HG02763 (cell line): ENCODE measurements at regions not wholly inside any gene's neighbourhood (a gene's known extent, or its start where the extent isn't known, plus 50 kb on each side); places are given as distances from the start of the nearest gene placed in this dataset.
"Not testable (repeated sequence)": the region's sequence is repeated elsewhere in the genome, so short reads cannot be mapped to it uniquely, and the experiment has no call there.

Experiments used
- ATAC-seq: cut with Tn5 transposase; IDR thresholded peaks from one replicate; pipeline ENCODE4 v1.9.1; 2021; ENCODE audit warnings: mild to moderate bottlenecking, moderate library complexity; ENCODE audit not compliant: unreplicated experiment

DNA sequence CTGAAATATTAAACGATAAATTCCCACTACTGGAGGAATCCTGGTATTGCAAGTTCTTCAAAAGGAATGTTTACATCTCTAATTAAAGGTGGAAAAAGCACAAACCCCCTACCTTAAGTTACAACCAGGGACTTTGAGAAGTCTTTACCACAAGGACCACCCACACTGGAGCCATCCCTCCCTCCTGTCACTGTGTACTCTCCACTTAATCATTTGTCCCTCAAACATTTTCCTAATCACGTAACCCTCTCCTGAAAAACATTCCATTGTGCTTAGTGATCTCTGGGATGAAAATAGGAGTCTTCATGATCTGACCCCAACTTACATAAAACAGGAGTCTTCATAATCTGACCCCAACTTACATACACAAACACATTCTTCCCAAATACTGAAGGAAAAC, 85.7 kb downstream of the SUCLG1 start:
- no peak for ATAC-seq

GRCh38 chr2:84362541-84362940, 96.5 kb downstream of the SUCLG1 start:
- ATAC-seq: no peak

GRCh38 chr2:84338069-84338468, 121.0 kb downstream of the SUCLG1 start:
- no peak for ATAC-seq

GRCh38 chr2:84327645-84328249, 131.3 kb downstream of the SUCLG1 start:
- ATAC-seq: no peak

DNA sequence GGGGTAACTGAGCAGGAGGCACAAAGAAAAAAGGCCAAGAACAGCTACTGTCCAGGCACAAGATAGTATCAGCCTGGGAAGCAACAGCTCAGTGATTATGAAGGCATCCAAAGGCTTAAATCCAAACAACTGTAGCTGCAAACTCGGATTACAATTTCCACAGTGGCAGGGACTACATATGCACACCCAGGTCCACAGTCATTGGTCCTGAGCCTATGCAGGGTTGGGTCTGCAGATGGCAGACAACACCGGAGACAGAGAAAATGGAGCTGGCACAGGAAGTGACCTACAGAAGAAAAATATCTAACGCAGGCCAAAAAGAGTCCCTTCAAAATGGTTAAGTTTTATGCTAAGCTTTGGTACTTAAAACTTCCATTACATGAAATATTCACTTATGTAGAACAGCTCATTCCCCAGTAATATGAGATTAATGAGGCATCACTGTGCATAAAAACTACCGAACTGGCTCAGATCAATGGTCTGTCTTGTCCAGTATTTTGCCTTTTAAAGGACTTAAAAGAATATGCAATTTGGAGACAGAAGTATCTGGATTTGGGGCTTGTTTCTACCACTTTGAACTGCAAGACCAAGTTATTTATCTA, 132.1 kb downstream of the SUCLG1 start:
- ATAC-seq: no peak

DNA sequence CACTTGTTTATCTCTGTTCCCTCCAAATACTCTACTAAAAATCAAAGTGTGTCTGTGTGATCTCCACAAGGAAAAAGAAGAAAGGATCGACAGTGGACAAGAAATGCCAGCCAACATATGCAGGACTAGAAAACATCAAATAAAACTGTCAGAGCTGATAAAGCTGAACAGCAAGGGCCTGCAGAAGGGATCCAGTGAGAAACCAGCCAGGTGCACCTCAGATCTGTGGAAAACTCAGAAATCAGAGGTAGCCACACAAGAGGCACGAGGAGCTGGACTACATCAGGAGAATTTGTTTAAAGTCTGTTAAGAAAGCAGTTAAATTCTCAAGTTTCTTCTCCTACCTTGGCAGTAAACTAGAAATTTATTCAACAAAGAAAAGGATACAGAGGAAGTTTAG, 135.2 kb downstream of the SUCLG1 start:
- ATAC-seq: no peak

DNA sequence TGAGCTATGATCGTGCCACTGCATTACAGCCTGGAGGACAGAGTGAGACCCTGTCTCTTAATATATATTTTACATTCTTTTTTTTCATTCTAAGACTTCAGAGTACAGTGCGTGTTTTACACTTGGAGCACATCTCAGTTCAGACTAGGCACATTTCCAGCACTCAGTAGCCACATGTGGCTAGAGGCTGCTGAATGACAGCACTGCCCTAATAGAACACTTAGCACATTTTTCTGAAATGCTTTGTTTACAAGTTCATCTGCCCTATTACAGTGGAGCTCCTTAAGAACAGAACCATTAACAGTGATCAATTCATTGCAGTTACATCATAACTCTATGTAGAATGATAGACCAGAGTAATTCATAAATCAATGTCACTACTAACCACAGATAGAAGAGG, 138.1 kb downstream of the SUCLG1 start:
- no peak for ATAC-seq

GRCh38 chr2:84319581-84319980, 139.5 kb downstream of the SUCLG1 start:
- ATAC-seq: no peak

GRCh38 chr2:84317135-84317534, 141.9 kb downstream of the SUCLG1 start:
- ATAC-seq: no peak

- peak; percentile 96 for ATAC-seq
These were observed 144.2 kb downstream of the SUCLG1 start for GRCh38 chr2:84314901-84315330.

DNA sequence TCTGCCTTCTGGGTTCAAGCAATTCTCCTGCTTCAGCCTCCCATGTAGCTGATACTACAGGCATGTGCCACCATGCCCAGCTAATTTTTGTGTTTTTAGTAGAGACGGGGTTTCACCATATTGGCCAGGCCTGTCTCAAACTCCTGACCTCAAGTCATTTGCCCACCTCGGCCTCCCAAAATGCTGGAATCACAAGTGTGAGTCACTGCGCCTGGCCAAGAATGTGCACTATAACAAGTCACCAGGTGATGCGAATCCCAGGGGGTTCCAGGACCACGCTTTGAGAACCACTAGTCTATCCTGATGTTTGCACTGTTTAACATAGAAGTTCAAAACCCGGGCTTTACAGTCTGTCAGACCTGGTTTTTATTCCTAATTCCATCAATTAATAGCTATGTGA, 144.8 kb downstream of the SUCLG1 start:
- no peak for ATAC-seq

GRCh38 chr2:84309281-84309680, 149.8 kb downstream of the SUCLG1 start:
- no peak for ATAC-seq

DNA sequence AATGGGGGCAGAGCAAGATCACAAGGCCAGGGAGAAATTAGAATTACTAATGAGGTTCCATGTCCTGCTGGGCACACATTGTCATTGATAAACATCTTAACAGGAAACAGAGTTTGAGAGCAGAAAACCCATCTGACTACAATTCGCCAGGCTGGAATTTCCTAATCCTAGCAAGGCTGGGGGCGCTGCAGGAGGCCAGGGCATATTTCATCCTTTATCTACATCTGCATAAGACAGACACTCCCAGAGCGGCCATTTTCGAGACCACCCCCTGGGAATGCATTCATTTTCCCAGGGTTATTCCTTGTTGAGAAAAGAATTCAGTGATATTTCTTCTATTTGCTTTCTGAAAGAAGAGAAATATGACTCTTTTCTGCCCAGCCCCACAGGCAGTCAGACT, 152.7 kb downstream of the SUCLG1 start:
- no peak for ATAC-seq

GRCh38 chr2:84302513-84303412, 156.3 kb downstream of the SUCLG1 start:
- peak; percentile 97 for ATAC-seq

GRCh38 chr2:84301717-84302116, 157.4 kb downstream of the SUCLG1 start:
- no peak for ATAC-seq

GRCh38 chr2:84300696-84301029, 158.4 kb downstream of the SUCLG1 start:
- no peak for ATAC-seq

- not testable (repeated sequence) for ATAC-seq
These were observed 158.9 kb downstream of the SUCLG1 start for GRCh38 chr2:84300001-84300695.

DNA sequence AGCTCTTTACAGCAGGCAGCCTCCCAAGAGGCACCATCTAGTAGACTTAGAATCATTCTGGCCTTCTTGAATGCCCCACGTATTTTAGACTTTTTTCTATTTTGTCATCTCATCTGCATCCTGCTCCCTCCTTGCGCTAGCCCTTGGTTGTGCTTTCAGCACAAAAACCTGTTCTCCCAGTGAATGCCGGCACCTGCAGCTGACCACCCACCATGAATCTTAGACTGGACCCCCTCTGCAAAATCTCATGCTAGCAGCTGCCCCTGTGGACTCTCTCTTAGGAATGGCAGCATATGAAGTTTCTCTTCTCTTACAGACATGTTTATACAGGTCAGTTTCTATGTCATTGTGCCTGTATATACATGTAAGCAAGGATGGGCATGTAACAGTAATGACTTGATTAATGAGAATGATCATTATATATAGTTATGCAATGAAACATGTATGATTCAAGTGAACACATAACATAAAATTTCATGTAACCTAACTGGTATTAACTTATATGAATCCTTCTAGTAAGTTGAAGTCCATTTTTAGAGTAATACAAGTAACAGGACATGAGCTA, 159.8 kb downstream of the SUCLG1 start:
- no peak for ATAC-seq

DNA sequence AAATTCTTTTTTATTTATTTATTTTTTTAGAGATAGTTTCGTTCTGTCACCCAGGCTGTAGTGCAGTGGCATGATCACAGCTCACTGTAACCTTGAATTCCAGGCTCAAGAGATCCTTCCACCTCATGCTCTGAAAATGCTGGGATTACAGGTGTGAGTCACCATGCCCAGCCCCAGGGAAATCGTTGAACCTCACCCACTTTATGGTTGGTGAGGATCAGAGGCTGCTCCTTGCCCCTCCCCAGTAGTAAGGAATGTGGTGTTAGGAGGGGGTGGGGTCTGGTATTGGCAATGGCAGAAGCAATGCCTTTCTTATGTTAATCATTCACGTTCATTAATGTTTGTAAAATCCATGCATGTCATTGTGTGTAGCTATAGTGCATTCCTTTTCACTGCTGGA, 161.9 kb downstream of the SUCLG1 start:
- no peak for ATAC-seq

- ATAC-seq: no peak
These were observed 165.2 kb downstream of the SUCLG1 start for GRCh38 chr2:84293791-84294380.

DNA sequence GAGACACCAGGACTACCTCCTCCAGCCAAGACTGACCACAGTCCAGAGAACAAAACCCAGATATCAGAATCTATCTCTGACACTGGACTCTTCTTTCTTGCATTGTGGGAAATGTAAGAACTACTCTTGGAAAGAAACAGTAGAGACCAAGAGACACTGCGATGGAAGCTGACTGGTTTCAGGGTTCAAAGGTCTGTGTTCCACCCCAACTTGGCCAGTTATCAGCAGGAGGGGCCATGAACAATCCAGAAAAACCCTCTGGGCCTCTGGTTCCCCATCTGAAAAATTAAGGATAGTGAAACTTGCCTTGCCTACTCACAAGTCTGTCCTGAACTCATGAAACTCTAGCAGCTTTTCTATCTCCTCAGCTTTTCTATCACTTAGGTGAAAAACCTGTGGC, 166.5 kb downstream of the SUCLG1 start:
- ATAC-seq: no peak
